Vagina (tissue), 2 donors: ENCODE measurements at regions not wholly inside any gene's neighbourhood (a gene's known extent, or its start where the extent isn't known, plus 50 kb on each side); places are given as distances from the start of the nearest gene placed in this dataset.

Experiments used
- POLR2A ChIP-seq, 2 donors: fragments of 450-650 bp; IDR thresholded peaks; one replicate each; pipeline ENCODE4 v1.6.1; 2017; ENCODE audit warnings: antibody characterized with exemption in 2 of 2, mild to moderate bottlenecking in 2 of 2, moderate library complexity in 2 of 2
- TF ChIP-seq, protein P1 (sequence below), 3 experiments: fragments of 450-650 bp in 2 of 3; fragments of 200-600 bp in 1 of 3; sonication (generic) in 1 of 3; IDR thresholded peaks; one replicate each; pipeline ENCODE4 v1.5.1; 2017 to 2019; ENCODE audit warnings: antibody characterized with exemption in 3 of 3, mild to moderate bottlenecking in 2 of 3, moderate library complexity in 2 of 3

DNA sequence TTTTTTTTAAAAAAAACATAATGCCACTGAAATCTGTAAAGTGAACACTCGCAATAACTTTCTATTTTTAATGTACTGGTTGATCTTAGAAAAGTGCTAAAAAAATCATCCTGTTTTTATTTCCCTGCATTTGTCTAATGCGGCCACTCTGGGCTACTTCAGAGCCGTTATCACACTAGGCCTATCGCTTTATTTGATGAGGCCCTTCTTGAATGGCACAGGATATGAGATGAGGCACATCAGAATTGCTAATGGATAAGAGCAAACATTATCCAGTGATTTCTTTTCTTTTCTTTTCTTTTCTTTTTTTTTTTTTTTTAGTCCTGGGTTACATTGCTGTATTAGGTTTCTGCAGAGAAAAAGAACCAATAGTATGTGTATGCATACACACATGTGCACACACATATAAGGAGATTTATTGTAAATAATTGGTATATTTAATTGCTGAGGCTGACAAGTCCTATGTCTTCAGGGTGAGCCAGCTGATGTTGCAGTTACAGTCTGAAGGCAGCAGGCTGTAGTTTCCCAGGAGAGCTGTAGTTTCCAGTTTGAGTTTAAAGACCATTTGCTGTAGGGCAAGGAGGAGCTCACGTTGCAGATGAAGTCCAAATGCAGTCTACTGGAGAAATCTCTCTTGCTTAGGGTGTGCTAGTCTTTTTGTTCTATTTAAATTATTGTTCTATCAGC is 391.7 kb downstream of the MED10 start:
- TF ChIP-seq, protein P1, sequence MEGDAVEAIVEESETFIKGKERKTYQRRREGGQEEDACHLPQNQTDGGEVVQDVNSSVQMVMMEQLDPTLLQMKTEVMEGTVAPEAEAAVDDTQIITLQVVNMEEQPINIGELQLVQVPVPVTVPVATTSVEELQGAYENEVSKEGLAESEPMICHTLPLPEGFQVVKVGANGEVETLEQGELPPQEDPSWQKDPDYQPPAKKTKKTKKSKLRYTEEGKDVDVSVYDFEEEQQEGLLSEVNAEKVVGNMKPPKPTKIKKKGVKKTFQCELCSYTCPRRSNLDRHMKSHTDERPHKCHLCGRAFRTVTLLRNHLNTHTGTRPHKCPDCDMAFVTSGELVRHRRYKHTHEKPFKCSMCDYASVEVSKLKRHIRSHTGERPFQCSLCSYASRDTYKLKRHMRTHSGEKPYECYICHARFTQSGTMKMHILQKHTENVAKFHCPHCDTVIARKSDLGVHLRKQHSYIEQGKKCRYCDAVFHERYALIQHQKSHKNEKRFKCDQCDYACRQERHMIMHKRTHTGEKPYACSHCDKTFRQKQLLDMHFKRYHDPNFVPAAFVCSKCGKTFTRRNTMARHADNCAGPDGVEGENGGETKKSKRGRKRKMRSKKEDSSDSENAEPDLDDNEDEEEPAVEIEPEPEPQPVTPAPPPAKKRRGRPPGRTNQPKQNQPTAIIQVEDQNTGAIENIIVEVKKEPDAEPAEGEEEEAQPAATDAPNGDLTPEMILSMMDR (IDR thresholded peaks at IDR 0.05): no peak
- no peak for TF ChIP-seq POLR2A (IDR thresholded peaks at IDR 0.05)
